Raji (cell line): ENCODE measurements at regions not wholly inside any gene's neighbourhood (a gene's known extent, or its start where the extent isn't known, plus 50 kb on each side); places are given as distances from the start of the nearest gene placed in this dataset.

Source experiments
- POLR2A ChIP-seq: IDR thresholded peaks from 2 replicates; pipeline ENCODE4 v1.6.1; 2011; ENCODE audit warnings: low read depth, low read length, control low read depth; ENCODE audit not compliant: insufficient read depth

DNA sequence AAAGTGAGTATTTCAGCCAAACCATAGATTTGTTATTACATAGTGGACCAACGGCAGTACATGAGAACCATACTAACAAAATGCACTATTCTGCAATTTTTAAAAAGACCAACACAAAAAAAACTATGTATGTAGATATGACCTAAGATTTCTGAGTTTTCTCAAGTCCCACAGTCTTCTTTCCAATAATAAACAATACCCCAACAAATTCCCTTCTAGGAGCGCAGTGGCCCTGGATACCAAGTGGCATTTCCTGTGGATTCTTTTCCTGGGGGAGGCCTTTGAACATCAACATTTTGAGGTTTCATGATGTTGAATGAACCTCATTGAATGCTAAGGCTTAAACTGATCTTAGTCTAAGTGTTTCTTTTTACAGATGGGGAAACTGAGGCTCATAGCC lies 210.5 kb downstream of the BCAT1 start:
- TF ChIP-seq POLR2A: no peak

DNA sequence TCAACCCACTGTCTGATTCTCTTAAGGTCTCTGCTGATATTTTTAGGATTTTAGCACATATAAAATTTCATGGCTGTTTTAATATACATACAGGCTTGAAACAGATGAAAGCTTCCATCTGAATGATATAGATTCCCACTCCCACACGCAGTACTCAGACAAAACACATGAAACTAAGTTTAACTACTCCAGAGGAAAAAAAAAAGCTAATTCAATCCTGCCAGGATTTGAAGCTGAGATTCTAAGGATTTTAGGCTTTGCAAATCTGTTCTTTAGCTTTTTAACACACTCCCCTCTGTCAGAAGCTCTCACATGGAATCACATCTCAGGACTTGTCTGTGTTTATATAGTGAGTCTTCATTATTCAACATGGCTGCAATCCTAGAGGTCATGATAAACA lies 217.3 kb downstream of the BCAT1 start:
- no peak for TF ChIP-seq POLR2A

DNA sequence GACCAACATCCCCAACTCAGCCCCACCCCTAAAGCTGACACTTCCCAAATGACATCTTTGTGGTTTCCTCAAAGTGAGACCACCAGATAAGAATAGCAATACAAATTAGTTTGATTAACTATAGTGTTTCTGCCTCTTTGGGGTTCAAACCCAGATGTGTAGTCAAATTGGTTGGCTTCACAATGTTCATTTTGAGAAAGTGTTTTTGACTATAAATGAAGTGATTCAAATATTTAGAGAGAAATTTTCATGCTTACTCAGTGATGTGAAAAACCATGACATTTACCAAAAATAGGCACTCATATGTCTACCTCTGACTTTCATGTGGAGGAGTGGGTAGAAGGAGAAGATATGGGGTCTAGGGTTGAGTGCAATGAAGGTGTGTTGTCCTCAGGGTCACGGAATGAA lies 218.4 kb downstream of the BCAT1 start:
- no peak for TF ChIP-seq POLR2A

DNA sequence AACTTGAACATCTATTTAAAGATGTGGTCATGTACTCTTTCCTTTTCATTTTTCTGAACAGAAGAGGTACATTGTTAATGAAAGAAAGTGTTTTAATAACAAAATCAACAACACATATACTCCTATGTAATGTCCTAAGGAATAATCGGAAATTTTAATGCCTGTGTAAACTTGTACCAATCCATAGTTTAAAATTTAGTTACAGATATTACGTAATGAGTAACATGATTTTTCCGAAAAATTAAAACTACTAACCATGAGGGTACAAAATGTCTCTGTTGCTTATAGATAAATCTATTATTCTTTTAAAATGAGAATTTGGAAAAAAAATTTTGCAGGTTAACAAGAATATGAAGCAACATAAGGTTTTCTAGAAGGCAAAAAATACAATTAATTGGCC lies 220.1 kb downstream of the BCAT1 start:
- no peak for TF ChIP-seq POLR2A

DNA sequence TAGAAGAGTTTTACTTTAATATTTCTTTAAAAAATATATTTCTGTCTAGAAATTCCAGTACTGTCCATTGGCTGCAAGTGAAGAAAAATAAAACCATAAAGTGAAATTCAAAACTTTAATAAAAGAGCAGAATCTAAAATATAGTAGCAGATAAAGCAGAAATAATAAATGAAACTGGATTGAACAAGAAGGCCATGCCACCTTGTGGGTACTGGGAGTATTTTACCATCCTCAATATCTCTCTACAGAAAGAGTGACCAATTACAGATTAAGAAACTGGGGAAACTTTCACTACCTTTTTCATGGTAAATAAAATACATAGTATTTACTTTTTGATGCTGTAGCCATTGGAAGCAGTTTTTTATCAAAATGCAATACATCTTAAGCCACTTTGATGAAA lies 220.5 kb downstream of the BCAT1 start:
- TF ChIP-seq POLR2A: no peak

DNA sequence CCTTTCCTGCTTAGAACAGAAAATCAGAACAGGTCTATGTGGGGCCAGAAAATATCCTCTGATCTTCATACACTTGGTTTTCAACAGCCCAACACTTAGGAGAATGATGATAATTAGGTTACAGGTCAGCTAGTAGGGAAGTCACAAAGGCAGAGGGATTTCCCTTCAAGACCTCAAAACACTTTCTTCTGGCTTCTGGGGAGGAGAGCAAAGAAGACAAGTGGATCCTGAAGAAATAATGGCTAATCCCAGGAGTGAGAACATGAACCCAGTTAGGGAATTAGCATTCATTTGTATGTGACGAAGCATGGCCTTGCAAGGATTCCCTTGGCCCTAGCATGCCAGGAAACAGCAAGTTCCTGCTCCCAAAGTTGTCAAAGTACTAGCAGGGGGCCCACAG lies 223.3 kb downstream of the BCAT1 start:
- TF ChIP-seq POLR2A: no peak

DNA sequence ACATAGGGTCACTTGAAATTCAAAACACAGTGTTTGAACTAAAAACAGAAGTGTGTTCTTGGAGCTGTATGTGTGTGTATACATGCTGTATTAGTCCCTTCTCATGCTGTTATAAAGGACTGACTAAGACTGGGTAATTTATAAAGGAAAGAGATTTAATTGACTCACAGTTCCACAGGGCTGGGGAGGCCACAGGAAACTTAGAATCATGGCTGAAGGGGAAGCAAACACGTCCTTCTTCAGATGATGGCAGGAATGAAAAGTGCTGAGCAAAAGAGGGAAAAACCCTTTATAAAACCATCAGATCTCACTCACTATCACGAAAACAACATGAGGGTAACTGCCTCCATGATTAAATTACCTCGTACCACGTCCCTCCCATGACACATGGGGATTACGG lies 224.1 kb downstream of the BCAT1 start:
- TF ChIP-seq POLR2A: no peak

DNA sequence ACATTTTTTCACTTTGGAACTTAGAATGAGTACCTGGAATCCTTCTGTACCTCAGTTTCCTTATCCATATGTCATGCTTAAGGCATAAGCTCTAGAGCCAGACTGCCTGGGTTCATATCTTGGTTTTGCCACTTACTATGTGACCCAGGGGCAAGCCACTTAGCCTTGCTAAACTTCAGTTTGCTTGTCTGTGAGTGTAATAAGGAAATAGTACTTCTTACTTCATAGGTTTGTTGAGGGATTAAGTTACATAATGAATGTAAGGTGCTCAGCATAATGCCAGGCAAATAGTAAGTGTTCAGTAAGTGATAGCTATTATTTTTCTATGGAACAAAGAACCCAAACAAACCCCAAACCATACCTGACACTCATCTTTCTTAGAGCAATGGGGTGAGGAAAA lies 225.1 kb downstream of the BCAT1 start:
- no peak for TF ChIP-seq POLR2A

DNA sequence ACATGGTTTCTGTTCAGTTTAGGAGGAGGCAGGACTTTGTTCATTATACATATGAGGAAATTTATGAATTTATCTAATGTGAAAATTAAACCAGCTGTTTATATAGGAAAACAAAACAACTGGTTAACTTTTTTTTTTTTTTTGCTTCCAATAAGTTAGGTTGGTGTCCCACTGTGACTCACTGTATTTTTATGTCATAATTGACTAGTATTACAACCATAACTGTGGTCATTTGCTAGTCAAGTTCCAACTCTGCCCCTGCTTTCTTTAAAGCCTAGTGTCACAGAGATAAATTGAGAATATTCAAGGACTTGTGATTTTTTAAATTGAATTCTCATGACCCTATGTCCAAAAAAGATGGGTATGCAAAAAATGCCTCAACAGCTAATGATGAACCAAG lies 227.7 kb downstream of the BCAT1 start:
- TF ChIP-seq POLR2A: no peak

DNA sequence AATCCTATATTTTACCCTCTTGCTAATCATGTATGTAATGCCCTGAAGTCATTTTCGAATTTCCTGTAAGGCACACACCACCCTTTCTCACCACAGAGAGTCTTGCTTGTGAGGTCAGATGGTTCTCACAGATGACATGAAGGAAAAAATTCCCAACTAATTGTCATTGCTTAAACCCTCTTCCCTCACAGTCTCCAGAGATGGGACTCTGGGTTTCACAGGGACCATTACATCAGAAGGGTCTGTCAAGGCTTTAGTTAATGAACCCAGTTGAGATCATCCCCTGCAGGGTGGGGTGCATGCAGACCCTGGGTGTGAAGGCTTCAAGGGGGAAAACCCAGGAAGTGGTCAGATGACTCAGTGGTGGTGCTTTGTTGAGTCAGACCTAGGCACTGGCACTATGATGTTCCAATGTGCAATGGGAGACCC lies 229.6 kb downstream of the BCAT1 start:
- no peak for TF ChIP-seq POLR2A

DNA sequence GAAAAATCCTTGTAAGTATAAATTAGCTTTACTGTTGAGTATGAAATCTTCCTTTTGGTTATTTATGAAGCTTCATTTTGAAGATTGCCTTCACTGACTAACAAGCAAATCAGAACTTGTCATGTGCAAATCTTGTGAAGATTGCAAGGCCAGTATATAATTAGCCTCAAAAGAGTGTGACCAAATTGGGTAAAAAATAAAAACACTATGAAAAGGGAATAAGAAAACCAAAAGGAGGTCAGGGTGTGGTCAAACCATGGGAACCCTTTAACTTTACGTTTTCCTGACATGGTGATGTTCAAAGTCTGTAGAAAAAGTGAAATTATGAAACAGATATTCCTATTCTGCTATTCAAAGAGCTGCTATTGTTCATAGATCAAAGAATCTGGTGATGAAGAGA lies 230.3 kb downstream of the BCAT1 start:
- no peak for TF ChIP-seq POLR2A

DNA sequence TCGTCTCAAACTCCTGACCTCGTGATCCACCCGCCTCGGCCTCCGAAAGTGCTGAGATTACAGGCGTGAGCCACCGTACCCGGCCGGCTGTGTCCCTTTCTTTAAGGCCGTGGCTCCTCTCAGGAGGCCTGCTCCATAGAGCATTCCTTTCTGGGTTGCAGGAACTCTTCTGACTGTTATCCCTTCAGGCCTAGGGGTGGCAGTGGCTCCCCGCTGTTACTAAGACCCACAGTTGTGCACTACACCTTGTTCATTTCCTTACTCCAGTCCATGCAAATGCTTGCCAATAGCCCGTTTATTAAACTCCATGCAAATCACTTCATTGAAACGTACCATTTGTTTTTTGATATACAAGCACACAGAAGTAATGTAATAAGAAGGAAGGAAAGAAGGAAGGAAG lies 234.7 kb downstream of the BCAT1 start:
- TF ChIP-seq POLR2A: no peak

DNA sequence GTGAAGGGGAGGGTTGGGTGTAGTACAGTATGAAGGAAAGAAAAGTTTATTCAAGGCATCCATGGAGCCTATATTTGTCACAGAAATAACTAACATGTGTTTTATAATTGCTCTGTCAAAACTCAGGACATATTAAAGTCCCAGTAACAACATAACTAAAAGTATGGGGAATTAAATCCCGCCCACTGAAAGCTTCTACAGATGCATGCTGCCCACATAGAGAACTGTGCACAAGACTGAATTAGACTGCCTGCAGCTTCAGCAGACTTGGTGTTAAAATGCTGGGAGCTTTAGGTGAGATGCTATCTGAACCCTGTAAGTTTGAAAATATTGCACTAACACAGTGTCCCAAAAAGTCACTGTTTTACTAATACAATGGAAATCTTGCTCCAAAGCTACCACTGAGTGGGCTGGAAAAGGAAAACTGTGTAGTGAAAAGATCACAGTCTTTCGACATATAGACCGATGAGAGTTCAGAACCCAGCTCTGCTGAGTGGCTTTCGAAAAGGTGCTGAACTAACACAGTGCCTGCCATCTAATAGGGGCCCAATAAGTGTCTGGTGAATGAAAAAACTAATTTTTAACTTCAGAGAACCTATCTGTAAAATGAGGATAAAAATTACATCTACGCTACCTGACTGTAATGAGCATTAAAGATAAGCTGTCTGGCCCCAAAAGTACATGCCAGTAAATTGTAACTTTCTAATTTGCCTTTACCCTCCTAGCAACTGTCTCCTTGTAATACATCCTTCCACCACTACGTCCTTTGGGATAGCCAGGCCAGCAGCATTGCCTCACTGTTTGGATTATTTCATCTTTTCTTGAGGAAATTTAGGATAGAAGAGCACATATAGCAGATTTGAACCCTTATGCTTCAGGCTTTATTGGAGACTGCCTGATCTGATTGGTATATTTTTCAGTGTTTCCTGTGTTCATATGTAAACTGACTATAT lies 237.6 kb downstream of the BCAT1 start:
- TF ChIP-seq POLR2A: no peak

DNA sequence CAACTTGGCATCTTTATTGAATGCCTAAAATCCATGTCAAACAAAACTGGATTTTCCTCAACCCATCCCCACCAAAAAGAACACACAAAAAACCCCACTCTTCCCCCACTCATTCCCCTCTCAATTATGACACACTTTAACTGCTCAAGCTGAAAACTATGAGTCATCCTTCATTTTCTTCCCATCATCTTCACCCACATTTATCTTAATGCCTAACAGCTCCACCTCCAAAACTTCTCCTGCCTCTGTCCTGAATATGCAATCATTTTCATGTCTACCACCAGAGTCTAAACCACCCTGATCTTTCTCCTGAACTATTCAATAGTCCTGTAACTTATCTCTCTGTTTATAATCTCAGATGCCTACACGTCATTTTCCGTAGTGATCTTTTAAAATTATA lies 239.7 kb downstream of the BCAT1 start:
- no peak for TF ChIP-seq POLR2A

DNA sequence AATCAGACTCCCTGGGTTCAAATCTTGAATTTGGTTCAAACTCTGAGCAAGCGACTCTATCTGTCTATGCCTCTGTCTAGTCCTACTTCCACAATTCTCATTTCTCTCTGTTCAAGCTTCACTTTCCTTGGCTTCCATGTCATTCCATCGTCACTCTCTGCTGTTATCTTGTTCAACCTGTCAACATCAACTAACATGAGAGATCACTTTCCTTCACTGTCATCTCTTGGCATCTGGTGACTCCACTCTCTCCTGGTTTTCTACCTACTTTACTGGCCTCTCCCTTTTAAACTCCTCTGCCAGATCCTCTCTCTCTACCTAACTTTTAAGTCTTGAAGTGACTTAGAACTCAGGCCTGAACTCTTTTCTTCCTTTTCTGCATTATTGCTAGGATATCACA lies 240.2 kb downstream of the BCAT1 start:
- TF ChIP-seq POLR2A: no peak

DNA sequence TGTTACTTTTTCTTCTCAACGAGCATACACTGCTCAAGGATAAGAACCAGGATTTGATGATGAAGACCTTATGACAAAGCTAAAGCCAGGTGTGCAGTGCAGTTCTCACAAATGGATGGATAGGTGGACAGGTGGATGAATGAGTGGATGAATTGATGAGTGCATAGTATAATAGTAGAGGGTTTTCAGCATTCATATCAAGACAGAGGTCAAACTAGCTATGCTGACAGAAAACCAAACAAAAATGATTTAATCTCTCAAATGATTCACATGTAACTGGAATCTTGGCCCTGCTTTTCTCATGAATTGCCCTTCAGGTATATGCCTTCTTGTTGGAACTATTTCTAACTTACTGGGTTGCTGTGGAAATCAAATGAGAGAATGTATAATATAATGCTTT lies 240.9 kb downstream of the BCAT1 start:
- TF ChIP-seq POLR2A: no peak

DNA sequence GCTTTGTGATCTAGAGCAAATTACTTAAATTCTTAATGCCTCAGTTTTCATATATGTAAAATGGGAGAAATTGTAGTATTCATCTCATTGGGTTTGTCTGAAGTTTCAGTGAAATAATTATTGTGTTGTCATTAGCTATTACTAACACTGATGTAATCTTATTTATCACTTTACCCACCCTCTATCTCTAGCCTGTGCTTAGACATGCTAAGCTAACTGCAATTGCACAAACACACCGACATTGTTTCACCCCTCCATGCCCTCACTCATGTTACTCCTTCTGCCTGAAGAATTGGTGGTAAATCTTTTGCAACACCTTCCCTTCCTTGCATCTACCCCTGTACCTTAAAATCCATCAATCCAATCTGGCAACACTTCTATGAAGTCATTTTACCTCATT lies 241.6 kb downstream of the BCAT1 start:
- no peak for TF ChIP-seq POLR2A
